DMS 273 (cell line): ENCODE measurements at regions not wholly inside any gene's neighbourhood (a gene's known extent, or its start where the extent isn't known, plus 50 kb on each side); places are given as distances from the start of the nearest gene placed in this dataset.

Experiments
- DNase-seq: peaks from one replicate; lab custom pipeline; 2025; ENCODE audit not compliant: unreplicated experiment; lab: John Stamatoyannopoulos, UW

DNA sequence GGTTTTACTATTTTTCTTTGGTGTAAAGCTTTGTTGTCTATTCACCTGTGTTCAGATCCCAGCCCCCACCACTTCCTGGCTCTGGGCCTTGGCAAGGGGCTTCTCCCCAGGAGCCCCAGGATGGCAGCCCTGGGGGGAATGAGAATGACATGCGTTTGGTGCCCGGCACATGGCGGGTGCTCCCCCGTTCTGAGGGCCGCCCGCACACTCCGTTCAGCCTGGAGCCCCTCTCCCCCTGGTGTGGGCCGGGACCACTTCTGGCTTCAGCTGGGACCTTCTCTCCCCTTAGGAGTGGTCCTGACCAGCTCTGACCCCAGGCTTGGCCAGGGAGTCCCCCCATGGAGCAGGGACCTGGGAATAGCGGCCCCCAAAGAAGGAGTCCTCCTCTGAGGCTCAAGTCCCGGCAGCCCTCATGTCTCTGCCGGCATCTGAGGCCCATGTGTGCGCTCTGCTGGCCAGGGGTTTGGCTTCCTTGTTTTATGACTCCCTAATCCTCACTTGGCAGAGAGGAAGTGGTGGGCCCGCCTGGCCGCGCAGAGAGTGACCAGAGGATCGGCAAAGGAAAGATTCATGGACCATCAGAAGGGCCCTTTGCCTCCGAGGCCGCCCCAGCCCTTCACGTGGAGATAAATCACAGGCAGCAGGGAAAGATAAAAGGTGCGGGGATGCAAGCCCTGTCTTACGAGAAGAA lies 57.0 kb upstream of the LMX1B start:
- DNase-seq = no peak

GRCh38 chr9:126558051-126558665 lies 55.6 kb upstream of the LMX1B start:
- DNase-seq = peak; percentile 69

DNA sequence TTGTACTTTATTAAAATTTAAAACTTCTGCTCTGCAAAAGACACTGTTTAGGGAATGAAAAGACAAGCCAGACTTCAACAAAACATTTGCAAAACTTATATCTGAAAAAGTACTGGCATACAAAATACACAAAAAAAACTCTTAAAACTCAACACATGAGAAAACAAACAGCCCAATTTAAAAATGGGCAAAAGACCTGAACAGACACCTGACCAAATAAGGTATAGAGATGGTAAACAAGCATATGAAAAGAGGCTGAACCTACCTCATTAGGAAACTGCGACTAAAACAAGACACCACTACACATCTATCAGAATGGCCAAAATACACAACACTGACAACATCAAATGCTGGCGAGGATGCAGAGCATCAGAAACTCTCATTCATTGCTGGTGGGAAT lies 54.4 kb upstream of the LMX1B start:
- no peak for DNase-seq

DNA sequence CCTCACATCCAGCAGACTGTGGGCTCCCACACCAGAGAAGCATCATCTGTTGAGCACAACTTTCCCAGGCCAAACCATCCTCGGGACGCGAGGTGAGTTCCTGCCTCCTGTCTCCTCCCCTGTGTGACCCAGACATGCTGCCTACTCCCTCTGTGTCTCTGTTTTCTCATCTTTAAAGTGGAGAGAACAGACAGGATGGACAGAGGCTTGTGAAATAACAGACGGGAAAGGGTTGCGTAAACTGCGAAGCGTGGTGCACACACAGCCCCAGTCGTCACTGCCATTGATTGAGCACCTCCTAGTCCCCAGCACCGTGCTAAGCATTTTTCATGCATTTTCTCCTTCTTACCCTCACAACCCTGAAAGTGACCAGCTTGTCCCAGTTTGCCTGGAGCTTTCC lies 52.1 kb upstream of the LMX1B start:
- DNase-seq = no peak

- no peak for DNase-seq
Observed at GRCh38 chr9:126563556-126563955, 50.2 kb upstream of the LMX1B start.
